Amniotic stem cell (primary cell): ENCODE measurements at regions not wholly inside any gene's neighbourhood (a gene's known extent, or its start where the extent isn't known, plus 50 kb on each side); places are given as distances from the start of the nearest gene placed in this dataset.

ENCODE experiments used
- DNase-seq: peaks from one replicate; lab custom pipeline; 2025; lab: John Stamatoyannopoulos, UW

GRCh38 chr1:82686774-82687173 lies 886.0 kb downstream of the ADGRL2 start:
- DNase-seq: no peak

GRCh38 chr1:82646888-82647287 lies 846.2 kb downstream of the ADGRL2 start:
- DNase-seq: no peak

DNA sequence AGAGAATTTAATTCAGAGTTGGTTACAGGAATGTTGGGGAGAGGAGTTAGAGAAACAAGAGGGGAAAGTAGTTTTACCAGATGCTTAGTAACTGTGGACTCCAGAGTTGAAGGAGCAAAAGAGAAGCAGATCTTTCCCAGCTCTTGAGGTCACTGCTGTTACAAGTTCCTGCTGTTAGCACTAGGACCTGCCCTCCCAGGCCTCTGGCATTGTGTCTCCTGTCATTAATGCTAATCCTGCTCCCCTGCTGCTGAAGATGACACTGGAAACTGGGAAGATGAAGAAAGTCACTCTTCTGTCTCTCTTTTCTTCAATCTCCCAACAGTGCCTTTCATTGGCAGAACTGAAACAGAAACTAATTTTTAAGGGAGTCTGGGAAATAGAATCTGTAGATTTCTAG lies 845.6 kb downstream of the ADGRL2 start:
- no peak for DNase-seq

GRCh38 chr1:82644186-82644915 lies 843.6 kb downstream of the ADGRL2 start:
- no peak for DNase-seq

- DNase-seq: no peak
Measured at GRCh38 chr1:82640352-82640751, 839.6 kb downstream of the ADGRL2 start.

DNA sequence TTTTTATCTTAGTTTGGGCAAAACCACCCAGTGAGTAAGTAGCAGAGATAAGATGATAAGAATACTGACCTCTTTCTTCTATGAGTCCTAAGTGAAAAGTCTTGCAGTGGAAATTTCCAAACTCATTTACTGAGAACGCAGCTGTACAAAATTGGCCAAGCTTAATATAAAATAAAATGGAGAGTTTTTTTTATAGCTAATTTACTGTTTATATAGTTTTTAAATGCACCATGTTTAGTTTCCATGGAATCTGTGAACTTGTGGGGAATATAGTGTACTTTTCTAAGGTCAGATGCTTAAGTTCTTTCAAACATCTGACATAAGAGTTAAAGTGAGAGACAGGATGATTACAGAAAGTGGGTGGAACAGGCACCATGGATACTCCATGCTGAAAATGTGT lies 833.5 kb downstream of the ADGRL2 start:
- DNase-seq: no peak

GRCh38 chr1:82632155-82632554 lies 831.4 kb downstream of the ADGRL2 start:
- no peak for DNase-seq

DNA sequence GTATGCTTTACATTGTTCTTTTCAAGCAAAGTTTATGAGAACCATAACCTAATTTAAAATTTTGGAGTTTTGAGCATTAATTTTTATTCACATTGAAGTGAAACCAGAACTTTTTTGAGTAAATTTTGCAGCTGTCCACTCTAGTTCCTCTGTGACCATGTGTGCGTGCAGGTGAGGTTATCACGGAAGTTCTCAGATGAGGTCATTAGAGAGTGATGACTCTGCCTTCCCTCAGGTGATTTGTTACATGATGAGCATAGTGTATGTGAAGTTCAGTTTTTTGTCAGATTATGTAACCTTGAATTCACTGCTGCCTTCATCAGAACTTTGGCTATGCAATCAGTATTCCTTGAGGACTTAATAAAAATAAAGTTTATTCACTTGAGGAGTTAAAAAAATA lies 828.2 kb downstream of the ADGRL2 start:
- DNase-seq: no peak

DNA sequence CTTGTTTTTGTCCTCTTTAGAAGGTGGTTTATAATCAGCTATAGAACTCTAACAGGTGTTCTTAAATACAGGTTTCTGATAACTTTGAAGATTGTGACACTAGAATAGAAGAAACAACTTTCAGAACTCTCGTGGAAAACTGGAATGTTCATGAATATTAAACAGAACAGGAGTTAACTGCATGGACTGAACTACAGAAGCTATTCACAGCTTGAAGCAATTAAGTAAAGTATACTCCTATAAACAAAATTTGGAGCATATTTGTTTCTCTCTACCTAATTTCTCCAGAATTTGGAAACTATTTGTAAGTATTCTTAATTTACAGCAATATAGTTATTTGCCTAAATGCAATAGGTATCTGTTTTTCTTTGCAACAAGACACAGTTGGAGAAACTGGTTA lies 824.8 kb downstream of the ADGRL2 start:
- no peak for DNase-seq

DNA sequence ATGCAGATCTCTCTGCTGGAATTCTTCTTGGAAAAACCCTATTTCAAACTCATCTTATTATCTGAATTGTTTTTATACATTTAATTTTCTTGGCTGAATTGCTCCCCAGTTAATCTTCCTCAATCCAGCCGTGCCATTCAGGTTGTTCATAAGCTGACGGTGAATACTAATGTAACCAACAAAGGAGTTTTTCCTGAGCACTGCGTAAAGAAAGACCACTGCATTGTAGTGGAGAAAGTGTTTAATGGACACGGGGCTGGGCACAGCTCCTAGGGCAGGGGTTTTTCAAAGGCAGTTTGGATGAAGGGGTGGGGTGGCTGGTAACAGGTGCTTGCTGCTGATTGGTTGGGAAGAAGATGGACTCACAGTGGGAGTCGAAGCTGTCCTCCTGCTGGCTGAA lies 820.3 kb downstream of the ADGRL2 start:
- no peak for DNase-seq

DNA sequence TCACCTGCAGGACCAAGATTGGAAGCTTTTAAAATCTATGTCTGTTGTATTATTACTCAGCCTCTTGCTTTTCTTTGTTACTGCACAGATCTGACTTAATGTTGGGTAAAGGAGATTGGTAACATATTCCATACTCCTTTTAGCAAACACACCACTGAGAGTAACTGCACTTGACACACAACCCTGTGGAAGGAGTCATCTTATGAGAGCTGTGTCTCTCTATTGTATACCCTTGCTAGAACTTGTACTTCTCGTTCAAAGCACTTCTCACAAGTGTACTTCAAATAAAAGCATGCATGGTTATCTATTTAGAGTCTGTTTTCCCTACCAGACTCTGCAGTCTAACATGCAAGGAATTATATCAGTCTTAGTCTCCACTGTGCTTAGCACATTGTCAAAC lies 813.4 kb downstream of the ADGRL2 start:
- no peak for DNase-seq

GRCh38 chr1:82612986-82613385 lies 812.3 kb downstream of the ADGRL2 start:
- DNase-seq: no peak

- DNase-seq: no peak
Measured at GRCh38 chr1:82606546-82606945, 805.8 kb downstream of the ADGRL2 start.

DNA sequence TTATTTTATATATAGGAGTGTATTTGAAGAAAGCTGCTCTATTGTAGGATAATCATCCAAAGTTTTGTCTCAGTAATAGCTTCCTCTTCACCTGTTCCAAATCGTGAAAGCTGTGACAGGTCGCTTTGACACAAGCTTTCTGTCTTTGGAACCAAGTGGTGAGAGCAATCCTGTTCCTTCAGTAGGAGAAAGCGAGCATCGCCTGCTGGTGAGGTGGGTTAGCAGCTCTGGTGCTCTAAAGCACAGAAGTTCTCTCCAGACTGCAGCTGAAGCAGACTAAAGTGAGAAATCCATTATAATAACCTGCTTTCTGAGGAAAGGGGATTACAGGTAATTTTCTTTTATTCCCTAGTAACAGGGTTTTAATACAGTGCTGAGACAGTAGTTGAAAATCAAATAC lies 803.8 kb downstream of the ADGRL2 start:
- no peak for DNase-seq

DNA sequence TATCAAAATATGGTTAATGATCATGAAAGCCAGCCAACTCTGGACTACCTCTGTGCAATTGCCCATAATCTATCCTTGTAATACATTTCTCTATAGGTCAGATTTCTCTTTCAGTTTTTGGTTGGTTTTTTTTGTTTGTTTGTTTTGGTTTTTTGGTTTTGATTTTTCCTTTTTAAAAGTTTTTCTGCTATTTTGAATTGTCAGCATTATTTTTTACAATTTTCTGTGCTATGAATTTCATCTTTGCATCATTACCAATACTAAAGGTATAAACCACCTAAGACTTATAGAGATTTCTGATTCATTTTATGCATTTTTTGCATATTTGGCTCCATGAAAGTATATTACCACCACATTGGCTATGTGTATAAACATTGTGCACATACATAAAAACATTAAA lies 799.6 kb downstream of the ADGRL2 start:
- DNase-seq: no peak

DNA sequence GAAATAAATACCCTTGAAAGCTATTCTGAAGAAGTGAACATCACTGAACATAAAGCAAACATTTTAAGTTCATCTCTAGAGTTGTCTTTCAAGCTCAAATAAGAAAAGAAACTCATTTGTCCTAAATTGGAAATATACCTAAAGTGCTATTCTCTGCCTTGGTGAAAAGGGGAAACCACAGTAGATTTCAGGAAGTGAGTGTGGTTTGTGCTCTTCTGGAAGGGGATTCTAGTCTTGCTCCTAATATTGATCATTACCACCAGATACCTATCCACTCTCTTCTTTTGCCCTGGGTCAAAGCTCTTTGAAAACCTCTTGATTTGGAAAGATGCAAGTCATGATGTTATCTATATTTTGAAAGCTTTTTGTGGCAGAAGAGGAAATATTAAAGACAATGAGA lies 798.1 kb downstream of the ADGRL2 start:
- no peak for DNase-seq

DNA sequence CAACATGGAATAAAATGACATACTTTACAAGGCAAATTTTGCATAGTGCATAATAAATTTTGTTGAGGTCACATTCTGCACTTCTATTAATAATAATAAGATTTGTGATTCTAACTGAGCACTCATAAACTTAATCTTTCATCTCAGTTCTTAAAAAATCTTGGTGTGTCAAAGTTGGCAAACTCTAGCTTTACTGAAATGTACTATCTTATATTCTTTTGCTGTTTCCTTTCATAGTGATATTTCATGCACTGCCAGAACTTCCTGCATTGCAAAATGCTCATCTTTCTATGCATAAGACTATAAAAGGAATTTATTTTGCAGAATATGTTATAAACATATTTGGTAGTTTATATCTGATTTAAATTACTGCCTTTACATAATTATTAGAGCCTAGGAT lies 797.6 kb downstream of the ADGRL2 start:
- DNase-seq: no peak

DNA sequence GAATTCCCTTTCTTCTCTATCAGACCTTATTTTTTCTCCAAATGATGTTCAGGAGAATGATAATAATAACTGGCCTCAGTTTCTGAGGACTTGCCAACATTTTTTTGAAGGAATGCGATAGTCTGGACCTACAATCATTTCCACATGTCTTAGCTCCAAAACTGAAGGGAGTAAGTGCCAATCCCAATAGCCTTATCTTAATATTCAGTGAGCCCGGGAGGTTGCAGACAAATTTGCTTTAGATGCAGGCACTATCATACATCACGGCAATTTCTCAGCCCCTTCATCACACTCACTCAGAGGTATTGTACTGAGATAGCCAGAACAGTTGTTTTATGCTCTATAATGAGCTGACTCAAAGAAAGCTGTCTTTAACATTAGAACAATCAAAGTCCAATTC lies 796.9 kb downstream of the ADGRL2 start:
- DNase-seq: no peak

- DNase-seq: no peak
Measured at GRCh38 chr1:82597141-82597540, 796.4 kb downstream of the ADGRL2 start.

DNA sequence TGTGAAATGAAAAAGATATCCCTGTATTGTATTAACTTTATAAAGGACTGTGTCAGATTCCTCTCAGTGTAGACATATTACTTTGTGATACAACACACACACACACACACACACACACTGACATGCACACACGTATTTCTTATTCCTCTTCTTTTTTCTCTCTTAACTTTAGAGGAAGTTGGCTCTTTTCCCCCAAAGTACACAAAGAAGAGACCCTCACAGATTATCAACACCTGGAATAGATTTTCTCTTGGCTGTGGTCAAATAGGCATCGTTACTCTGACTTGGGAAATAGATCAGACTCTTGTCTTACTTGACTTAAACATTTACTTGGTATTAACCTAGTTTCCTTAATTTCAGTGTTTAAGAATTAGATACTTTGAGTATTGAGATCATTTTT lies 792.8 kb downstream of the ADGRL2 start:
- no peak for DNase-seq

GRCh38 chr1:82589588-82589987 lies 788.9 kb downstream of the ADGRL2 start:
- no peak for DNase-seq

- no peak for DNase-seq
Measured at GRCh38 chr1:82587371-82587770, 786.6 kb downstream of the ADGRL2 start.

GRCh38 chr1:82586473-82586872 lies 785.7 kb downstream of the ADGRL2 start:
- DNase-seq: no peak

- no peak for DNase-seq
Measured at GRCh38 chr1:82582347-82582746, 781.6 kb downstream of the ADGRL2 start.
